Mucosa of rectum (tissue), 2 donors: ENCODE measurements at regions not wholly inside any gene's neighbourhood (a gene's known extent, or its start where the extent isn't known, plus 50 kb on each side); places are given as distances from the start of the nearest gene placed in this dataset.
"Not testable (repeated sequence)": the region's sequence is repeated elsewhere in the genome, so short reads cannot be mapped to it uniquely, and the experiment has no call there.

Experiments
- H3K27ac ChIP-seq, 2 donors: one replicate each; pipeline ENCODE4 v1.7.0; 2013; ENCODE audit warnings: inconsistent platforms in 2 of 2, low read depth in 2 of 2, low read length in 2 of 2
- H3K27me3 ChIP-seq, 2 donors: one replicate each; pipeline ENCODE4 v1.7.0; 2013; ENCODE audit warnings: low read length in 2 of 2; ENCODE audit not compliant: control insufficient read depth in 2 of 2, insufficient read depth in 2 of 2
- H3K36me3 ChIP-seq, 2 donors: one replicate each; pipeline ENCODE4 v1.7.0; 2013; ENCODE audit warnings: low read length in 2 of 2; ENCODE audit not compliant: control insufficient read depth in 2 of 2, insufficient read depth in 2 of 2
- H3K4me1 ChIP-seq, 2 donors: one replicate each; pipeline ENCODE4 v1.7.0; 2013; ENCODE audit warnings: low read length in 2 of 2, mild to moderate bottlenecking in 1 of 2; ENCODE audit not compliant: control insufficient read depth in 2 of 2, insufficient read depth in 2 of 2
- H3K4me3 ChIP-seq, 2 donors: one replicate each; pipeline ENCODE4 v1.7.0; 2013; ENCODE audit warnings: low read length in 2 of 2
- H3K9ac ChIP-seq, 2 donors: one replicate each; pipeline ENCODE4 v1.7.0; 2013; ENCODE audit warnings: low read length in 2 of 2, low read depth in 1 of 2, mild to moderate bottlenecking in 1 of 2
- H3K9me3 ChIP-seq, 2 donors: one replicate each; pipeline ENCODE4 v1.7.0; 2013; ENCODE audit warnings: low read length in 2 of 2; ENCODE audit not compliant: control insufficient read depth in 2 of 2
- donor health status: healthy.
- donor health status: Normal muscosa, but diverticular disease.

GRCh38 chr1:208344202-208344857, 100.1 kb upstream of the PLXNA2 start:
- no peaks in the 10 kb centered on the region for H3K9me3 ChIP-seq
- H3K4me1 ChIP-seq: no peaks in the 10 kb centered on the region
- H3K9ac ChIP-seq: no peak overlapping the region
- H3K36me3 ChIP-seq: no peaks in the 10 kb centered on the region
- no peak overlapping the region for H3K4me3 ChIP-seq
- H3K27ac ChIP-seq: no peak overlapping the region
- no peaks in the 10 kb centered on the region for H3K27me3 ChIP-seq

- Histone ChIP-seq H3K27me3 (no peaks in the 10 kb centered on the region), H3K9ac (no peak overlapping the region), H3K27ac (no peak overlapping the region), H3K4me3 (no peak overlapping the region), H3K9me3 (no peaks in the 10 kb centered on the region), H3K4me1 (no peaks in the 10 kb centered on the region), H3K36me3 (no peaks in the 10 kb centered on the region)
These were observed 103.0 kb upstream of the PLXNA2 start for GRCh38 chr1:208347191-208347590.

GRCh38 chr1:208349694-208350330, 105.6 kb upstream of the PLXNA2 start:
- no peaks in the 10 kb centered on the region for H3K9me3 ChIP-seq
- H3K27ac ChIP-seq: no peak overlapping the region
- H3K27me3 ChIP-seq: no peaks in the 10 kb centered on the region
- H3K4me1 ChIP-seq: no peaks in the 10 kb centered on the region
- no peak overlapping the region for H3K4me3 ChIP-seq
- H3K9ac ChIP-seq: no peak overlapping the region
- H3K36me3 ChIP-seq: no peaks in the 10 kb centered on the region

- Histone ChIP-seq H3K4me1 (no peaks in the 10 kb centered on the region), H3K27me3 (no peaks in the 10 kb centered on the region), H3K4me3 (no peak overlapping the region), H3K9ac (no peak overlapping the region), H3K36me3 (no peaks in the 10 kb centered on the region), H3K9me3 (no peaks in the 10 kb centered on the region), H3K27ac (no peak overlapping the region)
These were observed 106.6 kb upstream of the PLXNA2 start for GRCh38 chr1:208350815-208351214.

- H3K9me3 ChIP-seq: no peaks in the 10 kb centered on the region
- no peaks in the 10 kb centered on the region for H3K4me1 ChIP-seq
- H3K27me3 ChIP-seq: no peaks in the 10 kb centered on the region
- no peak overlapping the region for H3K4me3 ChIP-seq
- no peak overlapping the region for H3K9ac ChIP-seq
- no peaks in the 10 kb centered on the region for H3K36me3 ChIP-seq
- no peak overlapping the region for H3K27ac ChIP-seq
These were observed 107.7 kb upstream of the PLXNA2 start for GRCh38 chr1:208351838-208352237.

- not testable (repeated sequence) for H3K9ac ChIP-seq, H3K36me3 ChIP-seq, H3K27ac ChIP-seq, H3K27me3 ChIP-seq, H3K4me3 ChIP-seq, H3K9me3 ChIP-seq, H3K4me1 ChIP-seq
These were observed 109.6 kb upstream of the PLXNA2 start for GRCh38 chr1:208353797-208354196.

- no peaks in the 10 kb centered on the region for H3K36me3 ChIP-seq
- H3K4me1 ChIP-seq: no peaks in the 10 kb centered on the region
- no peaks in the 10 kb centered on the region for H3K9me3 ChIP-seq
- H3K9ac ChIP-seq: no peak overlapping the region
- no peak overlapping the region for H3K4me3 ChIP-seq
- H3K27ac ChIP-seq: no peak overlapping the region
- H3K27me3 ChIP-seq: no peaks in the 10 kb centered on the region
These were observed 113.7 kb upstream of the PLXNA2 start for GRCh38 chr1:208357644-208358507.

- Histone ChIP-seq H3K4me3 (no peak overlapping the region), H3K4me1 (no peaks in the 10 kb centered on the region), H3K27ac (no peak overlapping the region), H3K9me3 (no peaks in the 10 kb centered on the region), H3K9ac (no peak overlapping the region), H3K27me3 (no peaks in the 10 kb centered on the region), H3K36me3 (no peaks in the 10 kb centered on the region)
These were observed 114.5 kb upstream of the PLXNA2 start for GRCh38 chr1:208358651-208359050.

GRCh38 chr1:208362011-208362410, 117.8 kb upstream of the PLXNA2 start:
- Histone ChIP-seq H3K36me3 (no peaks in the 10 kb centered on the region), H3K27me3 (peaks cover 0 to 3% of the 10 kb centered on the region in 2 donors), H3K9ac (no peak overlapping the region), H3K27ac (no peak overlapping the region), H3K9me3 (no peaks in the 10 kb centered on the region), H3K4me3 (no peak overlapping the region), H3K4me1 (no peaks in the 10 kb centered on the region)

GRCh38 chr1:208366559-208366958, 122.4 kb upstream of the PLXNA2 start:
- Histone ChIP-seq H3K9ac (no peak overlapping the region), H3K36me3 (no peaks in the 10 kb centered on the region), H3K9me3 (no peaks in the 10 kb centered on the region), H3K4me1 (no peaks in the 10 kb centered on the region), H3K4me3 (no peak overlapping the region), H3K27ac (no peak overlapping the region), H3K27me3 (peaks cover 0 to 3% of the 10 kb centered on the region in 2 donors)
